Stimulated activated CD4-positive, alpha-beta T cell treated with anti-CD3 and anti-CD28 coated beads, Interleukin-12 subunit alpha, Interleukin-12 subunit beta, amount 100 ng/mL, for 4 hours (primary cell): ENCODE measurements at regions not wholly inside any gene's neighbourhood (a gene's known extent, or its start where the extent isn't known, plus 50 kb on each side); places are given as distances from the start of the nearest gene placed in this dataset.

Experiments
- DNase-seq: peaks from one replicate; pipeline ENCODE4 v3.0.0-alpha.2; 2020

DNA sequence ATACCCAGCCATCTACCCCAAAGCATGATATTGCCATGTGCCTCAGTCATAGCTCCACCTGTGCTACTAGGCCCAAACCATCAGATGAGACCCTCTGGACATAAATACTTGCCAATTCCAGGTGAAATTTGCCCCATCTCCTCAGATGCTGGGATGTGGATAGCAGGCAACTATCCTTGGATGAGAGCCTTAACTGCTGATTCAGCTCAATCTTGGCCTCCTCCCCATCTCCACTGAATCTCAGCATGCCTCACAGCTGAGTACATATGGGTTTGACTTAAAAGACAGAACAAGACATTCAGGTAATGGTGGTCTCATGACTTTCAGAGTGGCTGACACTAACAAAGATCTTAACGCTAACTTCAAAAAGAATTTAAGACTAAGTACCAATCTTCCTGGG is 50.8 kb upstream of the KLHL13 start:
- DNase-seq: no peak

GRCh38 chrX:118171356-118171755 is 54.7 kb upstream of the KLHL13 start:
- no peak for DNase-seq

GRCh38 chrX:118174516-118175098 is 58.0 kb upstream of the KLHL13 start:
- no peak for DNase-seq

DNA sequence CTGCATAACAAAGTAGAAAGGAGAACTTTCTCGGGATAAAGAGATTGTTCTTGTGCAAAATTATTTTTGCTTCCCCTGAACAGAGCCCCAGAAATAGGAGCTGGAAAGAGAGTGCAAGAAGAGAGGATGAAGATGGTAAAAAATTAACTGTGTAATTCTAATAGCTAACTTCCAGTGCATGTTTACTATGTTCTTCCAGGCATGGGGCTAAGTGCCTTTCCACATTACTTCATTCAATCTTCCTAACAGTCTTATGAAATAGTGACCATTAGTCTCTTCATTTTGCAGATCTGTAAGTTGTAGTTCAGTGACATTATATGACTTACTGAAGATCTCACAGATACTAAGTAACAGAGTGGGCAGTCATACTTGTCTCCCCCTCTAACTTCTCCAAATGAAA is 61.1 kb upstream of the KLHL13 start:
- no peak for DNase-seq

DNA sequence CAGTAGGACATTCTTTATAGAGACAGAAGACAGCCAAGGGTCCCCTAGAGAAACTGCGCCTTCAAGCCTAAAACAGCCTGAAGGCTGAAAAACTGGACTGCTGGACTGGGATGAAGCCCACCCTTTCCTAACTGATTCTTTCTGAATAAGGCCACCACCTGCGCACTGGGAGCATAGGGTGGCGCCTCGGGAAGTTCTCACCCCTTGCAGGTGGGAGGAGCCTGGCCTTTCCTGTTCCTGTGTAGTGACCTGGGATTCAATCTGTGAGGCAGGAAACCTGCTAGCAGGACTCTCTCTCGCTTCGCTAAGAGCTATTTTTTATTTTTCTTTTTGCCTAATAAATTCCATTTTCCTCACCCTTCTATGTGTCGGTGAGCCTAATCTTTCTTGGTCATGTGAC is 61.8 kb upstream of the KLHL13 start:
- no peak for DNase-seq

- DNase-seq: no peak
Measured at GRCh38 chrX:118179161-118179560, 62.6 kb upstream of the KLHL13 start.

DNA sequence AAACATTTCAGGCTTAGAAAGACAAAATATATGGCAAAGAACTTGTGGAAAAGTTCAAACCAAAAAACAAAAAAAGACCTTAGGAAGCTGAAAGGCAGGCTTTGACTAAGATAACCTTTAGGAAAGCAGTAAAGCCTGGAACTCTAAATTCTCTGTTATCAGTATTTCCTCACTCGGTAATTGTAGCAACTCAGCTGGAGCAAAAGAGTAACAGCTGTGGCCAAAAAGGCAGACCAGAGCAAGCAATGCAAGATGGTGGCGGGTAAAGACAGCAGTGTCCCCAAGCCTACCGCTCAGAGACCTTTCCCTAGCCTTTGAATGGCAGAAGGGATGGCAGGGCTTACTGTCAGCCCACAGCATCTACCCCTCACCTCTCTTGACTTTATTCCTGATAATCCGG is 63.1 kb upstream of the KLHL13 start:
- no peak for DNase-seq

- DNase-seq: no peak
Measured at GRCh38 chrX:118181030-118181429, 64.4 kb upstream of the KLHL13 start.

DNA sequence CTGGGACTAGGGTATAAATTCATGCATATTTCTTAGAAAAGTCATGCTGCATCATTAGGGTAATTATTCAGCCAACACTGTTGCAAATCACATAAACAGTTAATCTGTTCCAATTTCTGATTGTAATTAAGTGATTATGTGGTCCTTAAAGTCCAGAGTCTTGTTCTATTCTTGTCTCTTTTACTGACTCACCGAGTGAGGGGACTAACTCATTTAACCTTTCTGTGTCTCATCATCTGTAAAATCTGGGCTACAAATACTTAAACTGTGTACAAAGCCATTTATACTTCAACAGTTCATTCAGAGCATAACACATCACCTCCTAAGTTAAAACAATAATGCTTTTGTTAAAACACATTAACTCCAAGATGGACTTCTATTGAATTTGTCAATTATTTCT is 65.4 kb upstream of the KLHL13 start:
- no peak for DNase-seq

- no peak for DNase-seq
Measured at GRCh38 chrX:118182681-118183080, 66.1 kb upstream of the KLHL13 start.

DNA sequence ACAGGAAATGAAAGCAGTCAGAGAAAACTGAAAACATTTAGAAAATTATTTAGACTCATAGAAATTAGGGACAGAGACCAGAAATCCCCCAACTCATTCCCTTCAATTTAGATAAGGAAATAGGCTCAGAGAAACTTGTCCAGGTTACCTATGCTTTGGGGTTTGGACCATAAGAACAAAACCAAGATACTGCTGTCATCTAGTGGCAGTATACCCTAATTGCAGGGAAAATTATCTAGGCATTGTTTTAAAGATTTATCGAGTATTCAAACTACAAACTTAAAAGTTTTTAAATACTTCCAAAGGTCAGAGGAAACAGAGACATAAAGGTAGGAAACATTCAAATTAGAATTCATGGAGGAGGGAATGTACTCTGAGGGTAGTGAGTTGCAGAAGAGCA is 67.0 kb upstream of the KLHL13 start:
- DNase-seq: no peak

DNA sequence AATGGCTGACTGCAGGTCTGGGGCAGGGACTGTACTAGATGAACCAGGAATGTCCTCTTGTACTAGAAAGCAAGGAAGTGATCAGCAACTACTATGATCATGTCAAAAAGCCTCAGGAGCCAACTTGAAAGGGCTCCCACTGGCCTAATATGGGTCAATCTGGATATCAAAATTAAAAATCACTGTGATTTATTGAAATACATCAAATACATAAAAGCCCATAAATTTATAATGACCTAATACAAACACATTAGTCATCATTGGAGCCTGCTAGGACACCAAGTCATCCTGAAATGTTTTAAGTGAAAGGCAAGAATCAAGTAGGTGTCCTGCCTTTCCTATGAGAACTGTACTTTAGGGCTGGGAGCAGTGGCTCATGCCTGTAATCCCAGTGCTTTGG is 70.5 kb upstream of the KLHL13 start:
- no peak for DNase-seq

GRCh38 chrX:118189000-118189399 is 72.4 kb upstream of the KLHL13 start:
- no peak for DNase-seq

- DNase-seq: no peak
Measured at GRCh38 chrX:118189628-118190027, 73.0 kb upstream of the KLHL13 start.

DNA sequence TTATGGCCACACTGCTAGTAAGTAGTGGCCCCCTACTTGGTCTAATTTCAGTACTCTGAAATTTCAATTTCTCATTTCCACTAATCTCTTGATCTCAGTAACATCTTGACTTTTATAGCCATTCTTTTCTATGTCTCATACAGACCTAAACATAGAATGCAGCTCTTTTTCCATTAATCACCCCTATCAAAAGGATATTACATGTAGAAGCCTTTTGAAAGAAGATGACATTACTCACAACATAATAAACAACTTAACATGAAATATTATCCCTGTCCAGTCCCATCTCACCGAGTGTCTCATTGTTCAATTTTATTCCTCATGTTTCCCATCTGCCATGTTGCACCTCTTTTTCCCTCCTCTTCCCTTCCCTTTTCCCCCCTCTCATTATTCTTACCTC is 81.1 kb upstream of the KLHL13 start:
- no peak for DNase-seq

DNA sequence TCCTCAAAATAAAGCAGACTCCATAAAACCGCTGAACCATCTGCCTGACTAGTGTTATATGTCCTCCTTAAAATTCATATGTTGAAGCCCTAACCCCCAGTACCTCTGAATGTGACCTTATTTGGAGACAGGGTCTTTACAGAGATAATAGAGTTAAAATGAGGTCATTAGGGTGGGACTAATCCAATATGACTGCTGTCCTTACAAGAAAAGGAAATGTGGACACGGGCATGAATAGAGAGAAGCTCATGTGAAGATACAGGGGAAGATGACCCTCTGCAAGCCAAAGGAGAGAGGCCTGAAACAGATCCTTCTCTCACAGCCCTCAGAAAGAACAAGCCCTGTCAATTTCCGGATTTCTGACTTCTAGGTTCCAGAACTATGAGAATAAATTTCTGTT is 82.0 kb upstream of the KLHL13 start:
- DNase-seq: no peak

GRCh38 chrX:118199997-118200396 is 83.4 kb upstream of the KLHL13 start:
- no peak for DNase-seq

GRCh38 chrX:118205421-118206395 is 89.1 kb upstream of the KLHL13 start:
- DNase-seq: no peak

DNA sequence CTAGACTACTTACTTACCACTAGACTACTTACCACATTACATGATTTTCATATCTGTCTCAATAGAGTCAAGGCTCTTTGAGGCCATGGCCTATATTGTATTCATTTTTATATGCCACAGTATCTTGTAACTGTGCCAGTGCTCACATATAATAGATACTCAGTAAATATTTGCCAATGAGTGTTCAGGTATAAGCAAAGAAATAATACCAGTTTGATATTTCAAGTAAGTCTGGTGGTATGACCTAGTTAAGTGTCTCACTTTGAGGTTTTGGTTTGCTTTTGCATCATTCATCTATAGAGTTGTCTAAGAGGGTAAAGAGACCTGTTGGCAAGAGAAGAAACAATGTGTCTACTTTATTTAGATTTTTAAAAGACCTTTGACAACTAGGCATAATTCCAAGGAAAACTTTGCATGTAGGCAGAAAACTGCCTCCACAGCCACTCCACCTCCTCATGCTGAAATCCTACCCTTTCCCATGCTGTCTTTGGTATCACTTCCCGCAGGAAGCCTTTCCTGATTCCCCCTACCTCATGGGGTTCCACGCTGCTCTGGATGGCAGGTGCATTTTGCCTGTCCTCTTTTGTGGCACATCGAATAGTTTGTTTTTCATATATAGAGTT is 91.3 kb upstream of the KLHL13 start:
- no peak for DNase-seq

DNA sequence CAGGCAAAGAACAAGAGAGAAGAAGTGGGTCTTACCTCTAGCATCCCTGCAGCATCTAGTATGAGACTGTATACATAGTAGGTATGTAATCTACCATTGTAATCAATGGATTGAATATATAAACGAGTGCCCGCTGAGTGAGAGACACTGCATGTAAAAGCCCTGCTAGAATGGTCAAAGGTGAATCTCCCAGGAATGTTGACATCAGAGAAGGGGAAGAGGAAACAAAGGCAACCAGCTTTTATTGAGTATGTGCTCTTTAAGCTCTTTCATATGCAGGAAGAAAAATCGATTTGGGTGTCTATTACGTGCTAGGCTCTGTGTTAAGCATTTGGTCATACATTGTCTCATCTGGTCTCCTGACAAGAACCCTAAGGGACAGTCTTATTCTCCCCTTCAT is 91.9 kb upstream of the KLHL13 start:
- no peak for DNase-seq

DNA sequence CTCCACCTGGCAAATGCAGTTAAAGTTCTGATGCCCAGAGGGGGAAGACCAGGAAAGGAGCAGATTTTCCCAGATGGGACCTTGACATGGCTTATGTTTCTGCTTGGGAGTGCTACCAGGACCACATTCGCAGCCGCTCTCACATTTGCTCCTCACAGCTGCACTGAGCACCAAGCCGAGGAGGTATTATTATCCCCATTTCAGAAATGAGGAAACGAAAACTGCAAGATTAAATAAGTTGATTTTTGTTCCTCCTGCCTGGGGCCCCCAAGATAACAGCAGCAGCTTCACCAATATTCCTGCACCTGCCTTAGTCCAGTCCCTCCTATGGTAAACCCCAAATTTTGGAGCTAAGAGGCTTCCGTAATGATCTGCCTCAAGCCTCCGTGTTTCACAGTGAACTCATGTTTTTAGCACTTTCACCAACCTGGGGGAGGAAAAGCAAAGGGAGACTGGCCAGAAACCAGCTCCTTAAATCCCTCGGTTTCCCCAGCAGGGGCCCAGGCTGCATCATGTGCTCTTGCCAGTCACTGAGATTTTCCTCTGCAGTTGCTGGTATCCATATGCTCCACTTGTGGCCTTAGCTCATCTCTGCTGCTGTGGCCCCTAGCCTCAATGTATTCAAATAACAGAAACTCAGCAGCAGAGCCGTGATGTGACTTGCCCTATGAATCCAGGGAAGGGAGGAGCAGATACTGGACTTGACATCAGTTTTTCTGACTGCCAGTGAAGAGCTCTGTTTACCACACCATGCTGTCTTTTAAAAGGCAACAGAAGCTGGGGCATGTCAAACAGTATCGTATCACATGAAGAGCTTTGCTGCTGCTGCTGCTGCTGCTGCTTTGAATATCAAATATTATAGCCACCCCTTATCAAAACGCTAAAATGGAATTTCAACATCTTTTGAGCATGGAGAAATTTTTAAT is 95.5 kb upstream of the KLHL13 start:
- DNase-seq: no peak

- no peak for DNase-seq
Measured at GRCh38 chrX:118212817-118213183, 96.2 kb upstream of the KLHL13 start.

DNA sequence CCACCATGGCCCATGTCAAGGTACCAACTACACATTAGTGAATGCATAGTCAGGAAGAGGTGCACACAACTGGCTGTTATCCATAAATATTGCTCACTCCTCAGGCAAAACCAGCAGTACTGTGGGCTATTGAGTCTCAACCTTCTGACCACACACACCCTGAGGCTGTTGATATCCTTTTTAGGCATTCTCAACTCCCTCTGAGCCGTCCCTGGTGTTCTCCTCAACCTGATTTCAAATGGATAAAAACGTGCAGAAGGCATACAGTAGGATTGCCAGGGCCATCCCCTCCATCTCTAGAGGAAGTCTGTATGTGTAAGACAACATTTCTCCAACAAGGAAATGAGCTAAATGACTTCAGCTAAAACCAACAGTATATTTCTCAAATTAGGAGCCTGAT is 98.7 kb upstream of the KLHL13 start:
- DNase-seq: no peak
